ENCODE measurements at regions not wholly inside any gene's neighbourhood (a gene's known extent, or its start where the extent isn't known, plus 50 kb on each side); places are given as distances from the start of the nearest gene placed in this dataset.

- Histone ChIP-seq H3K14ac (ENCODE audit: low read length in 2 of 2) (no peak overlapping the region), H4K8ac (ENCODE audit: low read length) (no peak overlapping the region), H3K9me3 (ENCODE audit: control insufficient read depth, low read length) (no peaks in the 10 kb centered on the region), H3K4me3 (ENCODE audit: insufficient read depth in 1 of 2, low read depth in 1 of 2, low read length in 2 of 2) (no peak overlapping the region), H2BK5ac (ENCODE audit: low read depth, low read length, poor library complexity, severe bottlenecking) (no peak overlapping the region), H2BK15ac (ENCODE audit: low read depth, poor library complexity, severe bottlenecking) (no peak overlapping the region), H4K91ac (ENCODE audit: low read length) (no peak overlapping the region), H2BK12ac (ENCODE audit: low read length in 2 of 2) (no peak overlapping the region), H3K4me2 (ENCODE audit: low read length, poor library complexity, severe bottlenecking) (no peak overlapping the region), H3K36me3 (ENCODE audit: control insufficient read depth in 1 of 2, insufficient read depth in 2 of 2, low read depth in 1 of 2, low read length in 2 of 2) (no peaks in the 10 kb centered on the region), H3K23ac (ENCODE audit: low read length in 2 of 2) (no peak overlapping the region), H2AFZ (ENCODE audit: low read depth, low read length) (no peak overlapping the region), H3K4ac (ENCODE audit: low read depth in 1 of 2, low read length in 2 of 2) (no peak overlapping the region), H3K4me1 (ENCODE audit: control insufficient read depth, insufficient read depth, low read depth, low read length) (no peaks in the 10 kb centered on the region), H3K27me3 (ENCODE audit: control insufficient read depth in 1 of 2, insufficient read depth in 1 of 2, low read length in 2 of 2) (no peaks in the 10 kb centered on the region), H3K18ac (ENCODE audit: low read depth in 1 of 2, low read length in 2 of 2) (no peak overlapping the region), H3K27ac (ENCODE audit: low read length, poor library complexity, severe bottlenecking) (no peak overlapping the region), H3K9ac (ENCODE audit: low read length) (no peak overlapping the region), H2AK5ac (ENCODE audit: low read length, severe bottlenecking) (no peak overlapping the region), H2BK120ac (ENCODE audit: low read depth, low read length) (no peak overlapping the region), H3K79me1 (replicated peaks; ENCODE audit: low read length, poor library complexity, severe bottlenecking) (no peaks in the 10 kb centered on the region)
- 95% methylated on average over 2 of the region's 3 CpGs for WGBS
- DNase-seq: no peak
Measured at GRCh38 chr15:36438499-36438898, 140.9 kb upstream of the CDIN1 start.

GRCh38 chr15:36447373-36447772 lies 132.1 kb upstream of the CDIN1 start:
- H2AFZ ChIP-seq (ENCODE audit: low read depth, low read length): no peak overlapping the region
- no peaks in the 10 kb centered on the region for H3K36me3 ChIP-seq (ENCODE audit: control insufficient read depth in 1 of 2, insufficient read depth in 2 of 2, low read depth in 1 of 2, low read length in 2 of 2)
- H2BK15ac ChIP-seq (ENCODE audit: low read depth, poor library complexity, severe bottlenecking): no peak overlapping the region
- H3K4me3 ChIP-seq (ENCODE audit: insufficient read depth in 1 of 2, low read depth in 1 of 2, low read length in 2 of 2): no peak overlapping the region
- H4K8ac ChIP-seq (ENCODE audit: low read length): no peak overlapping the region
- no peak overlapping the region for H3K9ac ChIP-seq (ENCODE audit: low read length)
- no peaks in the 10 kb centered on the region for H3K79me1 ChIP-seq (replicated peaks; ENCODE audit: low read length, poor library complexity, severe bottlenecking)
- no peaks in the 10 kb centered on the region for H3K4me1 ChIP-seq (ENCODE audit: control insufficient read depth, insufficient read depth, low read depth, low read length)
- no peak overlapping the region for H3K18ac ChIP-seq (ENCODE audit: low read depth in 1 of 2, low read length in 2 of 2)
- H2BK5ac ChIP-seq (ENCODE audit: low read depth, low read length, poor library complexity, severe bottlenecking): no peak overlapping the region
- H4K91ac ChIP-seq (ENCODE audit: low read length): no peak overlapping the region
- no peak overlapping the region for H3K4me2 ChIP-seq (ENCODE audit: low read length, poor library complexity, severe bottlenecking)
- H2BK12ac ChIP-seq (ENCODE audit: low read length in 2 of 2): no peak overlapping the region
- no peak overlapping the region for H3K4ac ChIP-seq (ENCODE audit: low read depth in 1 of 2, low read length in 2 of 2)
- H3K23ac ChIP-seq (ENCODE audit: low read length in 2 of 2): no peak overlapping the region
- no peak overlapping the region for H3K14ac ChIP-seq (ENCODE audit: low read length in 2 of 2)
- no peak overlapping the region for H2AK5ac ChIP-seq (ENCODE audit: low read length, severe bottlenecking)
- no peak overlapping the region for H2BK120ac ChIP-seq (ENCODE audit: low read depth, low read length)
- 97% methylated on average over 2 of the region's 2 CpGs for WGBS
- DNase-seq: no peak
- no peak overlapping the region for H3K27ac ChIP-seq (ENCODE audit: low read length, poor library complexity, severe bottlenecking)
- no peaks in the 10 kb centered on the region for H3K9me3 ChIP-seq (ENCODE audit: control insufficient read depth, low read length)
- H3K27me3 ChIP-seq (ENCODE audit: control insufficient read depth in 1 of 2, insufficient read depth in 1 of 2, low read length in 2 of 2): no peaks in the 10 kb centered on the region

GRCh38 chr15:36448418-36448817 lies 131.0 kb upstream of the CDIN1 start:
- no peaks in the 10 kb centered on the region for H3K36me3 ChIP-seq (ENCODE audit: control insufficient read depth in 1 of 2, insufficient read depth in 2 of 2, low read depth in 1 of 2, low read length in 2 of 2)
- H3K4me2 ChIP-seq (ENCODE audit: low read length, poor library complexity, severe bottlenecking): no peak overlapping the region
- DNase-seq: no peak
- no peaks in the 10 kb centered on the region for H3K4me1 ChIP-seq (ENCODE audit: control insufficient read depth, insufficient read depth, low read depth, low read length)
- H3K23ac ChIP-seq (ENCODE audit: low read length in 2 of 2): no peak overlapping the region
- H3K9ac ChIP-seq (ENCODE audit: low read length): no peak overlapping the region
- no peak overlapping the region for H4K91ac ChIP-seq (ENCODE audit: low read length)
- H2AK5ac ChIP-seq (ENCODE audit: low read length, severe bottlenecking): no peak overlapping the region
- no peak overlapping the region for H3K4ac ChIP-seq (ENCODE audit: low read depth in 1 of 2, low read length in 2 of 2)
- no peaks in the 10 kb centered on the region for H3K79me1 ChIP-seq (replicated peaks; ENCODE audit: low read length, poor library complexity, severe bottlenecking)
- H3K27ac ChIP-seq (ENCODE audit: low read length, poor library complexity, severe bottlenecking): no peak overlapping the region
- no peak overlapping the region for H2BK15ac ChIP-seq (ENCODE audit: low read depth, poor library complexity, severe bottlenecking)
- no peak overlapping the region for H3K4me3 ChIP-seq (ENCODE audit: insufficient read depth in 1 of 2, low read depth in 1 of 2, low read length in 2 of 2)
- no peak overlapping the region for H2BK120ac ChIP-seq (ENCODE audit: low read depth, low read length)
- no peak overlapping the region for H2AFZ ChIP-seq (ENCODE audit: low read depth, low read length)
- H3K27me3 ChIP-seq (ENCODE audit: control insufficient read depth in 1 of 2, insufficient read depth in 1 of 2, low read length in 2 of 2): no peaks in the 10 kb centered on the region
- H3K18ac ChIP-seq (ENCODE audit: low read depth in 1 of 2, low read length in 2 of 2): no peak overlapping the region
- H3K14ac ChIP-seq (ENCODE audit: low read length in 2 of 2): no peak overlapping the region
- H2BK5ac ChIP-seq (ENCODE audit: low read depth, low read length, poor library complexity, severe bottlenecking): no peak overlapping the region
- no peak overlapping the region for H4K8ac ChIP-seq (ENCODE audit: low read length)
- no peaks in the 10 kb centered on the region for H3K9me3 ChIP-seq (ENCODE audit: control insufficient read depth, low read length)
- no peak overlapping the region for H2BK12ac ChIP-seq (ENCODE audit: low read length in 2 of 2)

- H3K4me2 ChIP-seq (ENCODE audit: low read length, poor library complexity, severe bottlenecking): no peak overlapping the region
- H3K4me3 ChIP-seq (ENCODE audit: insufficient read depth in 1 of 2, low read depth in 1 of 2, low read length in 2 of 2): no peak overlapping the region
- WGBS: 56% methylated on average over 5 of the region's 5 CpGs
- H3K4me1 ChIP-seq (ENCODE audit: control insufficient read depth, insufficient read depth, low read depth, low read length): no peaks in the 10 kb centered on the region
- no peak overlapping the region for H4K91ac ChIP-seq (ENCODE audit: low read length)
- no peak overlapping the region for H3K14ac ChIP-seq (ENCODE audit: low read length in 2 of 2)
- H3K23ac ChIP-seq (ENCODE audit: low read length in 2 of 2): no peak overlapping the region
- H2AK5ac ChIP-seq (ENCODE audit: low read length, severe bottlenecking): no peak overlapping the region
- H3K27ac ChIP-seq (ENCODE audit: low read length, poor library complexity, severe bottlenecking): no peak overlapping the region
- H3K4ac ChIP-seq (ENCODE audit: low read depth in 1 of 2, low read length in 2 of 2): no peak overlapping the region
- no peak overlapping the region for H2AFZ ChIP-seq (ENCODE audit: low read depth, low read length)
- H2BK15ac ChIP-seq (ENCODE audit: low read depth, poor library complexity, severe bottlenecking): no peak overlapping the region
- no peak overlapping the region for H2BK120ac ChIP-seq (ENCODE audit: low read depth, low read length)
- no peak for DNase-seq
- no peak overlapping the region for H2BK5ac ChIP-seq (ENCODE audit: low read depth, low read length, poor library complexity, severe bottlenecking)
- no peaks in the 10 kb centered on the region for H3K79me1 ChIP-seq (replicated peaks; ENCODE audit: low read length, poor library complexity, severe bottlenecking)
- no peaks in the 10 kb centered on the region for H3K27me3 ChIP-seq (ENCODE audit: control insufficient read depth in 1 of 2, insufficient read depth in 1 of 2, low read length in 2 of 2)
- no peaks in the 10 kb centered on the region for H3K9me3 ChIP-seq (ENCODE audit: control insufficient read depth, low read length)
- H3K18ac ChIP-seq (ENCODE audit: low read depth in 1 of 2, low read length in 2 of 2): peak overlapping the region in 1 of 2 experiments; percentile 83
- H3K9ac ChIP-seq (ENCODE audit: low read length): no peak overlapping the region
- H3K36me3 ChIP-seq (ENCODE audit: control insufficient read depth in 1 of 2, insufficient read depth in 2 of 2, low read depth in 1 of 2, low read length in 2 of 2): no peaks in the 10 kb centered on the region
- peak overlapping the region; percentile 60 for H4K8ac ChIP-seq (ENCODE audit: low read length)
- H2BK12ac ChIP-seq (ENCODE audit: low read length in 2 of 2): peak overlapping the region in 1 of 2 experiments; percentile 51
Measured at GRCh38 chr15:36449084-36449661, 130.3 kb upstream of the CDIN1 start.
